ENCODE measurements at regions not wholly inside any gene's neighbourhood (a gene's known extent, or its start where the extent isn't known, plus 50 kb on each side); places are given as distances from the start of the nearest gene placed in this dataset.

GRCh38 chr9:106468431-106468830, 394.5 kb upstream of the ZNF462 start:
- no peaks in the 10 kb centered on the region for H3K27me3 ChIP-seq (replicated peaks; ENCODE audit: control insufficient read depth, insufficient read depth, low read length)
- H3K4me1 ChIP-seq, result no peaks in the 10 kb centered on the region
- no peaks in the 10 kb centered on the region for H3K9me3 ChIP-seq
- H3K36me3 Mint-ChIP-seq (ENCODE audit: insufficient read depth, unreplicated experiment), result no peaks in the 10 kb centered on the region
- intact Hi-C loops (cut with micrococcal nuclease; ENCODE audit: unreplicated experiment), result no loop called here
- no peaks in the 10 kb centered on the region for H3K36me3 ChIP-seq (ENCODE audit: control insufficient read depth, insufficient read depth, low read length)
- H3K4me1 Mint-ChIP-seq (ENCODE audit: low read depth, unreplicated experiment), result no peaks in the 10 kb centered on the region
- peaks cover 10% of the 10 kb centered on the region for H3K9me3 Mint-ChIP-seq (ENCODE audit: unreplicated experiment)
- BruUV-seq (replicated peaks), result no TSS peak
- H3K4me3 Mint-ChIP-seq (ENCODE audit: unreplicated experiment), result no peak overlapping the region
- no peak overlapping the region for H3K4me3 ChIP-seq (ENCODE audit: low read depth, low read length)
- ChIA-PET POLR2A (interaction anchor here (0.6 kb wide), 1 partner anchor 883 kb away, joined by 3 read pairs; no protein-coding TSS in a partner anchor), CTCF (no interaction called here)
- no peaks in the 10 kb centered on the region for H3K27me3 Mint-ChIP-seq (ENCODE audit: insufficient read depth, unreplicated experiment)
- no peak for DNase-seq
- H3K27ac Mint-ChIP-seq (ENCODE audit: unreplicated experiment), result no peak overlapping the region
- no peak for TF ChIP-seq CTCF (IDR thresholded peaks at IDR 0.05; ENCODE audit: insufficient read depth in 1 of 2, low read depth in 1 of 2, low read length in 1 of 2, severe bottlenecking in 1 of 2, unreplicated experiment in 1 of 2)

- peaks cover 3% of the 10 kb centered on the region; the same call in 1 of the 2 replicates for H3K9me3 ChIP-seq
- BruUV-seq (replicated peaks), result no TSS peak
Observed at GRCh38 chr9:106478312-106478711, 384.7 kb upstream of the ZNF462 start.

GRCh38 chr9:106478727-106479126, 384.2 kb upstream of the ZNF462 start:
- Mint-ChIP-seq H3K27me3 (ENCODE audit: insufficient read depth, unreplicated experiment) (no peaks in the 10 kb centered on the region), H3K4me3 (ENCODE audit: unreplicated experiment) (no peak overlapping the region), H3K27ac (ENCODE audit: unreplicated experiment) (no peak overlapping the region), H3K4me1 (ENCODE audit: low read depth, unreplicated experiment) (no peaks in the 10 kb centered on the region), H3K36me3 (ENCODE audit: insufficient read depth, unreplicated experiment) (no peaks in the 10 kb centered on the region), H3K9me3 (ENCODE audit: unreplicated experiment) (no peaks in the 10 kb centered on the region)
- BruUV-seq (replicated peaks), result no TSS peak
- Histone ChIP-seq H3K36me3 (ENCODE audit: control insufficient read depth, insufficient read depth, low read length) (no peaks in the 10 kb centered on the region), H3K27me3 (replicated peaks; ENCODE audit: control insufficient read depth, insufficient read depth, low read length) (no peaks in the 10 kb centered on the region), H3K9me3 (peaks cover 3% of the 10 kb centered on the region; the same call in 1 of the 2 replicates), H3K4me3 (ENCODE audit: low read depth, low read length) (no peak overlapping the region), H3K4me1 (no peaks in the 10 kb centered on the region)
- DNase-seq, result no peak
- POLR2A ChIA-PET, result no interaction called here
- intact Hi-C loops (cut with micrococcal nuclease; ENCODE audit: unreplicated experiment), result no loop called here
- CTCF ChIA-PET, result no interaction called here
- TF ChIP-seq CTCF (IDR thresholded peaks at IDR 0.05; ENCODE audit: insufficient read depth in 1 of 2, low read depth in 1 of 2, low read length in 1 of 2, severe bottlenecking in 1 of 2, unreplicated experiment in 1 of 2), result no peak

More at GRCh38 chr9:106478312-106478711, 384.7 kb upstream of the ZNF462 start:
- H3K27ac Mint-ChIP-seq (ENCODE audit: unreplicated experiment), result no peak overlapping the region
- H3K36me3 ChIP-seq (ENCODE audit: control insufficient read depth, insufficient read depth, low read length), result no peaks in the 10 kb centered on the region
- DNase-seq, result no peak
- CTCF ChIA-PET, result no interaction called here
- H3K4me3 ChIP-seq (ENCODE audit: low read depth, low read length), result no peak overlapping the region
- intact Hi-C loops (cut with micrococcal nuclease; ENCODE audit: unreplicated experiment), result no loop called here
- no peak for TF ChIP-seq CTCF (IDR thresholded peaks at IDR 0.05; ENCODE audit: insufficient read depth in 1 of 2, low read depth in 1 of 2, low read length in 1 of 2, severe bottlenecking in 1 of 2, unreplicated experiment in 1 of 2)
- H3K27me3 Mint-ChIP-seq (ENCODE audit: insufficient read depth, unreplicated experiment), result no peaks in the 10 kb centered on the region
- no peaks in the 10 kb centered on the region for H3K4me1 Mint-ChIP-seq (ENCODE audit: low read depth, unreplicated experiment)
- H3K27me3 ChIP-seq (replicated peaks; ENCODE audit: control insufficient read depth, insufficient read depth, low read length), result no peaks in the 10 kb centered on the region
- H3K36me3 Mint-ChIP-seq (ENCODE audit: insufficient read depth, unreplicated experiment), result no peaks in the 10 kb centered on the region
- no peaks in the 10 kb centered on the region for H3K9me3 Mint-ChIP-seq (ENCODE audit: unreplicated experiment)
- H3K4me1 ChIP-seq, result no peaks in the 10 kb centered on the region
- POLR2A ChIA-PET, result no interaction called here
- H3K4me3 Mint-ChIP-seq (ENCODE audit: unreplicated experiment), result no peak overlapping the region
